NCI-H2029 (cell line): ENCODE measurements at regions not wholly inside any gene's neighbourhood (a gene's known extent, or its start where the extent isn't known, plus 50 kb on each side); places are given as distances from the start of the nearest gene placed in this dataset.

ENCODE experiments used
- DNase-seq: peaks from one replicate; lab custom pipeline; 2025; lab: John Stamatoyannopoulos, UW

DNA sequence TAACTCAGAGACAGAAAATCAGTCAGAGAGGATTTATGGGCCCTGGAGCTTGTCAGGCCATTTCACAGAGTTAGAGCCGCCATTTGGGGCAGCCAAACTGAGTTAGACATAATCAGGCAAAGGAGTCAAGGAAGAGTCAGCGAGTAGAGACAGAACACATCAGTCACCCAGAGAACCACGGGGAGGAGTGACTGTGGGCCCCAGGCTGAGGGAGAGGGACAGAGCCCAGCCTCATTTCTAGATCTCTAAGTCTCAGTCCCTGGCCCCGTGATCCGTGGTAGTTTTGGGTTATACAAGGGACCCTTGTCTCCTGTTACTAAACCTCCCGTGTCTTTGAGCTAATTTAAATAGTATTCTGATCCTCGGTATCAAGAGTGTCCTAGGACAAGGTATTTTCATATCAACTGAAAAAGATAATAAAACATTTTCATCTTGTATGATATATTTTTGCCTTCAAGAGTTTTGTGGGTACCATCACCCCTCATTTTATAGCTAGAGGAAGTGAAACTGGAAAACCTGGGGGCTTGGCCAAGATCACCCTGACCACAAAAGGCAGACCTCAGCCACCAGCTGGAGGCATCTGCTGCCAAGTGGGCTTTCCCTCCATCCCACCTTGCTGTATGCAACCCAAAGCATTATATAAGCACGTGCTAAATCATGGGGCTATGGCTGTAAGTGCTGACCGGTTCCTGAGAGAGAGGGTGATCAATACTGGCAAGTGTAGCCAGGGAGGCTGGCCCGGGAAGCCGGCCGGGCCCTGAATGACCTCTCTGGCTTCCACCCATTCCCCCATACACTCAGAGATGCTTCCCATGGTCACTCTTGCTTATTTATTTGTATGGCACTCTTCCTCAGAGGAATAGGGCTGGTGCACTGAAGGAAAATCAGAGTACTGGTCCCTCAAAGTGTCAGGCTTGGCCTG, 204.1 kb downstream of the BCOR start:
- DNase-seq = no peak

DNA sequence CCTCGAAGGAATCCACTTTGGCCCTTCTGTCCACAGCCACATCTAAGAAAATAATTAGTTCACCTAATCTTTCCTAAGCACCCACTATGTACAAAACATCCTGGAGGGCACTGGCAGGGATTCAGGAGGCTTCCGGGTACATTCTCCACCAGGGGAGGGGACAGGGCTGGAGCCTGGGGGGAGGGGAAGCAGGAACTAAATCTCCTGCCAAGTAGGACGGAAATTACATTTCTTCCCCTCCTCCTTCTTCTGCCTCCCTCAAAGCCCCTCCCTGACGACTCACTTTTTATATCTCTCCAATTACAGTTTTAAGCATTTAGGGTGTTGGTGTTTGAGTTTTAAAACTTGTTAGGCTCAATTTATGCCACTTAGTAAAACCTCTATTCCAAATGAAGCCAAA, 203.1 kb downstream of the BCOR start:
- DNase-seq = peak; percentile 27

DNA sequence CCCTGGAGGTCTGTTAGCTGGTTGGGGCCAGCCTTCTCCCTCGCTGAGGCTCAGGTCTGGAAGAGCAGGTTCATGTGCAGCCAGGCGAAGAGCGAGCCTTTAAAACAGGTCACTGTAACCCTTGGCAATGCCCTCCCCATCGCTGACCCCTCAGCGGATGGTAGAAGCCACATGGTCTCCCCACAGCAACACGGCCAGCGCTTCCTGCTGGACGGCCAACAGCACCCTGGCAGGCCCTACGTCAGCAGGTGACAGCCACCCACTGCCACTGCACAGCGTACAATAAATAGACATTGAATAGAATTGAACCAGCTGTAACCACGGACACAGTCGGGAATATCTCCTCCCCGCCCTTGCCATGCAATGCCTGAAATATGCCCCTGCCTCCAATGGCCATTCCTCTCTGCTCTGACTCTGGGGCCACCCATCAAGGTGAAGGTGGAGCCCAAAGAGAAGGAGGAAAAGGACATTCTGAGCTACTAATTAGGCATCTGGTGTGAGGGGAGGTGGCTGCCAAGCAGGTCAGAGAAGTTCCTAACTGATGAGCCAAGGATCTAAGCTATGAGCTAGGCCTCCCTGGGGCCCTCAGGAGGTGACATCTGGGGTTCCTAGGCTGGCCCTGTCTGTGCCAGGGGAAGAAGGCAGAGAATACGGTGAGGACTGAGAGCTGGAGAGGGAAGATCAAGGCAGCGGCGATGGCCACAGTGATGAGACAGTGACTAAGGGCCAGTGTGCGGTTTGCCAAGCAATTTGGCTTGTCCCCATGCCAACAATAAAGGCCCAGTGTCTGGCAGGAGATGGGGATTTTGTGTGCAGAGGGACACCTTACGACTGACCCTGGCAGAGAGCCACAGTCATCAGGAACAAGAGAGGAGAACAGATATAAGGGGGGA, 202.3 kb downstream of the BCOR start:
- peak; percentile 69 for DNase-seq

DNA sequence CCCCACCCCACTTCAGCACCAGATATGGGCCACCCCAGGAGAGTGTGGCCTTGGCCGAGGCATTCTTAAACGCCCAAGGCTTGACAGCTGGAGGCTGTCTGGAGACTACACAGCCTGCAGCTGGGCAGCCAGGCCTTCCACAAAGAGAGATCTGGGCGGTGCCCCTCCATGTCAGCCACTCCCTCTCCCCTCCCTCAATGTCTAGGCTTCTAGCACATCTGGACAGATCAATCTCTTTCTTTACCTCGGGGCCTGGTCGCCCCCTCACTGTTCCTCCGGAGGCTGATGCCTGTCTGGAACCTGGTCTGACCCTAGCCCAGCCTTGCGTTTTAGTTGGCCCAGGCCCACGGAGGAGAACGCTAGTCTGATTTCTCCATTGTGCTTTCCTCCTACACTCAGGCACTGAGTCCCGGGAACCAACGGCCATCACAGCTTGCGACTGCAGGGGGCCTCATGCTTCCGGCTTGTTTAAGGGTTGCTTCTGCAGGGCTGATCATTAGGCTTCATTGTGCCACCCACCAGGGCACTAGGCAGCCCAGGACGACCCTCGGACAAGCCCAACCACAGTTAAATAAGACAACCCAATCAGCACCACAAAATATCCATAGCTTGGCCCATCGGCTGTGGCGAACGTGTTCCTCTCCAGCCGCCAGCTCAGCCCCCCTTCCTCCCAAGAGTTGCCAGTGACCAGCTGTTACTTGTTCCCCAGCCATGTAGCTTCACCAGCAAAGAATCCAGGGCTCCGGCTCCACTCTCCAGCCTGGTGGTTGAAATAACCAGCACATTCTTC, 200.6 kb downstream of the BCOR start:
- no peak for DNase-seq

DNA sequence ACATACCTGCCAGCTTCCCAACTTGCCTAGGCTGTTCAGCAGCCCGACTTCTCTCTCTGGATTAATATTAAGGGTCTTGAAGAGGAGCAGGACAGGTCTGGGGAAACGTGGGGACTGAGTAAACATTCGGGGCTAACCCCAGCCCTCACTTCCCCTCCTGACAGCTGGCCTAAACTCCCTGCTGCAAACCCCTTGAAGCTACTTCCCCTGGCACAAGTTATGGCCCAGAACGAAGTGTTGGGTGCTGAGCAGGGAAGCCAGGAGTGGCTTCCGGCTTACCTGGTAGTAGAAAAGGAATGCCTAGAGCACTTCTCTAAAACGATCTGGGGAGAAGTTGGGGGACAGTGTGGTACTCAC, 200.0 kb downstream of the BCOR start:
- no peak for DNase-seq

DNA sequence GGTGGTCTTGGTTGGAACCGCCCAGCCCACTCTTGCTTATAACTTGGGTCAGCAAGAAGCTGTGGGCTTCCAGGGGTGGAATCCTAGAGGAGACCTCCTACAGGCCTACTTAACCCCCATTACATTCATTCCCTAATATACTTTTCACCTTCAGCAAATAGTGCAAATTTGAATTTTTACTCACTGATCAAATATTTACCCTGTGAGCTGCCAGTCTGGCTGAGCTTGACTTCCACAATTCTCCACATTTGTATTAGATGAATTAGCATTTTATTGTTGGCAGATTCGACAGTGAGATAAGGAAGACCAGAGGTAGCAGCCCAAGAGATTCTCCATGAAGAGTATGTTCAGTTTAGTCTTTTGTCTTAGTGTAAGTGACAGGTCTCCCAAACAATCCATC, 199.6 kb downstream of the BCOR start:
- no peak for DNase-seq

DNA sequence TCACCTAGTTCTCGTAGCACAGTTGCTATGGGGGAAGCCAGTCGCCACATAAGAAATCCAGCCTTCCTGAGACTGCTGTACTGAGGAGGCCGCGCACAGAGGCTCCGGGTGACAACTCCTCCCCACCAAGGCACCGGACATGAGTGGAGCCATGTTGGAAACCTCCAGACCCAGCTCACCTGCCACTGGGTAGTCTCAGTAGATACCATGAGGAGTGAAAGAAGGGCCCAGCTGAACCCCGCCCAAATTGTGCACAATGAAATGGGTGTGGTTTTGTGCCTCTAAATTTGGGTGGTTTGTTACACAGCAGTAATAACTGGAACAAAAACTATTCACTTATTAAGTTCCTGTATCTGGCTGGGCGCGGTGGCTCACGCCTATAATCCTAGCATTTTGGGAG, 198.7 kb downstream of the BCOR start:
- no peak for DNase-seq

DNA sequence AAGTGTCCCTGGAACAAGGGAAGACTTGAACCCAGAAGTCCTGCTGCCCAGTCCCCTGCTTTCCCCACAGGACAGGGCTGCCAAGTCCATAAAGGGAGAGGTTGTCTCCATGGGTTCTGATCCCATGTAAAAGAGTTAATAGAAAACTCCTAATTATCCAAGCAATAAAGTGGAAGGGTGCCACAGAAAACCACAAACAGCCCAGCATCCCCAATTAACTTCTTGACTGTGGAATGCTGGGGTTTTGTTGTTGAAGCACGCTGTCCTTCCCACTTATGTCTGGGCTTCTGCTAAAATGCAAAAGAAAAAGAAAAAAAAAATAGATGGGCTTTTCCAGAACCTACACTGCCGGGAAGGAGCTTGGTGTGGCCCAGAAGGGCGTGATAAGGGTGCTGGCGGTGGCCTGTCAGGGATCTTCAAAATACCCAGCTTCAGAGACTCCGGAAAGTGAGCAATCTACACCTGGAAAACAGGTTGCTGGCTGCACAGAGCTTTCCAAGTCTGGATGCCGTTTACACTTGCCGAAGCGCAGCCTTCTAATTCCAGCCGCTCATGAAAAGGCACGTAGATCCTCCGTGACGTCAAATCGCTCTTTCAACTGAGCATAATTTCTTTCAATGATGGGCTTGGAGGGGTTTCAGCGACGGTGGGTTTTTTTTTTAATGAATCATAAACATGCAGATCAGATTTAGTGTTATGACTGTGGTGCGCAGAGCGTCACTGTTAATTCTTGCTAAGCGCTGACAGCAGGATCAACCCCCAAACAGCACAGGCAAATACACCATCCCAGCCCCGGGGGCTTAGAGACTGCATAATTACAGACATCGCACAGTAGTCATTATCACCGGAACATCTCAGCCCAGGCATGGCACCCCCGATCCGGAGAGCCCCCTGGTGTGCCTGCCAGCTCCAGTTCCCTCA, 197.6 kb downstream of the BCOR start:
- no peak for DNase-seq

DNA sequence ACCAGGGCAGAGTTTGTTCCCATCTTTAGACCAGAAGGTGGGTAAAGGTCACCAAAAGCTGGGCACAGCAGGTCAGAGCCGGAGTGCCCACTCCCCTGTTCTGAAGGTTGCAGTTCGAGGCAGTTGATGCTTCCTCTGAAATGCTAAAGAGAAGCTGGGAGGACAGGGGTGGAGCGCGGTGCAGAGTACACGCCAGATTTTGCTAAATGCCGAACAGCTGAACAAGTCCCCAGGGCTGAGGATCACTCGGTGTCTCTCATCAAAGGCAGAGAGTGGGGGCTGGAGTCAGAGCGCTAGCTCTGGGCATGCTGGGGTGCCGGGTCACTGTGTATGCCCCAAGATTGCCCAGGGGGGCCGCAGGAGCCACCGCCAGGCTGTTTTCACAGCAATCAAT, 197.0 kb downstream of the BCOR start:
- DNase-seq = no peak

DNA sequence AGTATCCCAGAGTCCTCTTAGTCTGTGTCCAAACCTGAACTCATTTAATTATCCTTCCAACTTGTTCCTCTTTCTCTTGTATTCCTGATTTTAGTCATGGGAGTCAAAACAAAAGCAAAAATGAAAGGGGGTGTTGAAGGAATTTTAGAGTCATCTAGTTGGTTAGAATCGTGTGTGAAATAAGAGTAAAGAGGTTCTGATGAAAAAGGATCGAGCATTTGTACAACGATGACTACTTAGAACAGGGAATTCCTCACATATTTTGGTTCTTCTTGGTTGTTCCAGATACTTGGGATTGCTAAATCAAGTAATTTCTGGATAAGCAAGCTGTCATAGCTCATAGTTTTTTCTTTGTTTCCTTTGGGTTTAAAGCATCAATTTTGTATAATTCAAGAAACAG, 194.4 kb downstream of the BCOR start:
- DNase-seq = no peak

DNA sequence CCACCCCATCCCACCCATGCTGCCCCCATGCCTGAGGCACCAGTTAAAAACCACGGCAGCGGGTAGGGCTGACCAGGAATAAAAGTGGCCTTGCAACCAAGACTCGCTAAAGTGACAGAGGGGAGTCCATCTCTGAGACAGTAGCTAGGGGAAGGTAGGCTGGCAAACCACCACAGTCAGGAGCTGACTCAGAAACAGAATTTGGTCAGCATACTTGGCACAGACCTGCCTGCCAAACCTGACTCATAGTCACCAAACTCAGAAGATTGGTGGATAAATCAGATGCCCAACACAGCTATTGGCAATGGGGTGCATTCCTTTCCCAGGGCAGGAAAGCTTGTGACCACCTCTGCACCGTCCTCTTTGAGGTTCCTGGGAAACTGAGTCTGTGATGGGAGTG, 193.8 kb downstream of the BCOR start:
- DNase-seq = no peak

DNA sequence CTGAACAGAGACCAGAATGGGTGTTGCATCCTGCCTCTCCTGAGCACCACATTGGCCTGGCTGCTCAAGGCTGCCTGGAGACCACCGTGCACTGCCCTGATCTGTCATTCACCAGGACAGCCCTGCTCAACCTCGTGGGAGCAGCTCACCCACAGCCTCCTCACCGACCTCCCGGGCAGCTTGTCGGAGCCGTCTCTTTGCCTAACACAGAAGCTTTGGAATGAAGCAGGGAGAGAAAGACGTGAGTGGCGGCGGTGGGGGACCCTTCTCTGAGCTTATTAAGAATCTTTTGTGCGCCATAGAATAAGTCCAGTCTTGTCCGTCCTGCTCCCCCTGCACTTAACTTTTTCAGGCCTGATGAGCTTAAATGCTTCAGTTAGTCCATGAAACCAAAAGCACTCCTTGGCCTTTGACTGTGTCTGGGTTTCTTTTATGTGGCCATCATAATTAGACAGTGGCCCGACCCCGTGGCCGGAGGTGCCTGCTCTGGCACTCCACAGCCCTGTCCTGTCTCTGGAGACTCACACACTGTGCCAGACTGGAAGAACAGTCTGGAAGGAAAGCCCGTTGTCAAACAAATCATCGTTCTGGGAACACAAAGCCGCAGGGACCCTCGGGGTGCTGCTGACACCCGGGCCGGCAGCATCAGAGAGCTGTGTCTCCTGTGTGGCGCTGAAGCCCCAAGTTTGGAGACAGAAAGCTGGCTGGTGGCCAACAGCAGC, 192.8 kb downstream of the BCOR start:
- DNase-seq = no peak

DNA sequence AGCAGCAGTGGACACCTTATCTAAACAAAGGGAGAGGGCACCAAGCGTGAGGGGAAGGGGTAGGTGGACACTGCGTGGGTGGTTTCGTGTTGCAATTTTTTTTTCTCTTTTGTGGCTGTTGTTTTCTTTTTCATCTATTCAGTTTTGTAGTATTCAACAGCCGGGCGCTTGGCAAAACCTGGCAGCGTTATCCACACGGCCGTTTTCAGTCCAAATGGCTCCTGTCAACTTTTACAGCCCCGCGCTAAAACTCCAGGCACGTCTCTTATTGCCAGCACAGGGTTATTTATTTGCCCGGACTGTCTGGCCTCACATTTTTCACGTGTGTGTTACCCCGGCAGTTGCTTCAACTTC, 192.2 kb downstream of the BCOR start:
- DNase-seq = no peak

DNA sequence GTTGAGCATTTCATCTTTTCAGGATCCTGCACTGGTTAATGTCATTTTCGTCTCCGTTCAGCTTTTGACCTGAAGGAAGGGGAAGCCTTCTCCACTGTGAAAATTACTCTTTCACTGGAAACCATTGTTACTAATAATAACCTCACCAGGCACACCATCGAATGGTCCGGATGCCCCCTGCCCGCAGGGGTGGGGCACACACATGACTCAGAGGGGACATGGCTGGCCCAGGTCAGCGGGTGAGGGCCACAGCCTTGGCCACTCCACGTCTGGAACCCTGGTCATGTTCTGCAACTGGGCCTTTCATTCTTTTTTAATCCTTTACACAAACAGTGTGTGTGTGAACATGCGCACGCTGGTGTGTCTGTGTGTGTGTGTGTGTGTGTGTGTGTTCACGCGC, 191.8 kb downstream of the BCOR start:
- DNase-seq = no peak

DNA sequence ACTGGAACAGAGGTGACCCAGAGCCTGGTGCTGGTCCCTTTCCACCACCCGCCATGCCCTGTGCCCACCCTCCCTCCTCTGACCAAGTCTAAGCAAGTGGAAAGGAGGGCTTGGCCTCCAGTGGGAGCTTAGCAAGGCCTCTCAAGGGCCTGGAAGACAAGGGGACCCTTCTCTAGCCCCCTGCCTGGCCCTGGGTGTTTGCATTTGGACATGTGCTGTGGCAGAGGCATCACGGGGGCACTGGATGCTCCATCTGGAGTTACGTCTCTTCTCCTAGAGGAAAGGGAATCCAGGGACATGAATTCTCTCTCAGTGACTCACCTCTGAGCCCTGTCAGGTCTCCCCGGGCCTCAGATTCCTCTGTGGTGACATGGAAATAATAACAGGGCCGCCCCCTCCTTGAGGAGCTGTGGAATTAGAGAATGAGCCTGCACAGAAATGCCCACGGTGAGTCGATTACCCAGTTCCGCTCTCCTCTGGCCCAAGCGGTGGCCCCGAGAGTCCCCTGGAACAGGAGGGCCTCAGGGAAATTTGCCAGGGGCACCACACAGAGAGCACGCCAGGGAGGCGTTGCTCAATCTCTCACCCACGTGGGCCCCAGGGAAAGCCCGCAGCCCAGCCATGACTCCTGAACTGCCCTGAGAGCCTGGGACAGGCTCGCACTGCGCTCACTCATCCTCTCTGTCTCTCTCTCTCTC, 189.6 kb downstream of the BCOR start:
- no peak for DNase-seq

DNA sequence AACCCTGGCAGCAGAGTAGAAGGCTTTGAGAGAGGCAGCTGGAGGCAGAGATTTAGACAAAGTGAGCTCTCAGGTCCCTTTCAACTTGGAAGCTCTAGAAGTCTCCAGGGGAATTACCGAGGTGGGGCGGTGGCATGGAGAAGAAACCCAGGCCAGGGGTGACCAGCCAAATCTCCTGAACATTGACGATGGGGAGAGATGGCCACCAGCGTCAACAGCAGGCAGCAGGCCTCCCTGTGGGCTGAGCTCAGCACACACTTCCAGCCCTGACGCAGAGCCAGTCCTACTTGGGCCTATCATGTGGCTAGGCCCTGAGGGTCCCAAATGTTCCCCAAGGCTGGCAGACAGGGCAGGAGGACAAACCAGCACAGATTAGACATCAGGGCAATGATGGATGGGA, 187.8 kb downstream of the BCOR start:
- no peak for DNase-seq

DNA sequence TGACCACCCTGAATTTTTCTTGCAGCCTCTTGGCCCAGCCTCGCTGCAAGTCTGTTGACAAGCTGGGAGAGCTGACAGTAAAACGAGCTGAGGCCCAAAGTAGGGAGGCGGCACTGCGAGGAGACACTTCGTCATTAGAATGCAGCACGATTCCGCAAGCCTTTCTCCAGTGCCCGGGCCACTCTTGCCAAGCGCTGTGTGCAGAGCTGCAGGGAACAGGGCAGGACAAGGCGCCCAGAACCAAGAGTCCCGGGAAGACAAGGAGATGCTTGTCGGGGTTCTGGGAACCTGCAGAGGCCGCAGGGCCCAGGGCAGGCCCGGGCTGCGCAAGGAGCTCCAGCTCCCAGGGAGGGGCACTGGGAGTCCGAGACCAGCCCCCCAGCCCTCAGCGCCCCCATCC, 187.1 kb downstream of the BCOR start:
- DNase-seq = no peak

DNA sequence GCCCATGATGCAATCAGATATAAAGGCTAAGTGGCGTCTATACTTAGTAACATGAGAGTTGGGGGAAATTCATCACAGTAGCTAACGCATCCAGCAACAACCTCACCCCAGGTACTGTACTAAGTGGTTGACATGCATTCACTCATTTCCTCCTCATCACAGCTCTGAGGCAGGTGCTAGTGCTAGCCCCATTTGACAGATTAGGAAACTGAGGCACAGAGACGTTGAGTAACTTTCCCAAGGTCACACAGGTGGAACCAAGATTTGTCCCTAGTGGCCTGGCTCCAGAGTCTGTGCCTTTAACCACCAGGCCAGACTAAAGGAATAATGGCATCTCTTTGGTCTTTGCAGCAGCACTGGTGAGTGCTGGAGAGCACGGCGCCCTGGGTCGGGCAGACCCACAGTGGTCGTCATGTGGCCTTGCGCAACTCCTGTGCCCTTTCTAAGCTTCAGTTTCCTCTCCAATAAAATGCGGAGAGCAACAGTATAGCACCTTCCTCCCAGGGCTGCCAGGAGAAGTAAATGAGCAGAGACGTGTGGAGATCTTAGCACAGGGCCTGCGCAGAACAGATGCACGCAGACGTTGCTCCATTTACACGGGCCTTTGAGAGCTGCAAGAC, 186.4 kb downstream of the BCOR start:
- DNase-seq = no peak

DNA sequence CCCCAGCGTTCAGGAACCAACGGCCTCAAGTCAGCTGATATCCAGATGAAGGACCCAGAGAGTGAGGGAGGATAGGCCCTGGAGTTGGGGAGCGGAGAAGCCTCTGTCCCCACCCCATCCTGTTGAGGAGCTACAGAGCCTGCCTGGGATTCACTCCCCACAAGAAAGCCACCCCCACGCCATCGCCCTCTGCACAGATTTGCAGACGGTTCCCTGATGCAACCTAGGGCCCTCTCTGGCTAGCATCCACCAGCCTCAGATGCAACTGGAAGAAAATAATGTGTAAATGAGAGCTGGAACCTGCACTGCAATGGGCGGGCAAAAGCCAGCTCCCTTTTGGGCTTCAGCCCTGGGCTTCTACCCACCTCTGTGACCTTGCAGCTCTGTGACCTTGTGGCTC, 185.6 kb downstream of the BCOR start:
- no peak for DNase-seq

DNA sequence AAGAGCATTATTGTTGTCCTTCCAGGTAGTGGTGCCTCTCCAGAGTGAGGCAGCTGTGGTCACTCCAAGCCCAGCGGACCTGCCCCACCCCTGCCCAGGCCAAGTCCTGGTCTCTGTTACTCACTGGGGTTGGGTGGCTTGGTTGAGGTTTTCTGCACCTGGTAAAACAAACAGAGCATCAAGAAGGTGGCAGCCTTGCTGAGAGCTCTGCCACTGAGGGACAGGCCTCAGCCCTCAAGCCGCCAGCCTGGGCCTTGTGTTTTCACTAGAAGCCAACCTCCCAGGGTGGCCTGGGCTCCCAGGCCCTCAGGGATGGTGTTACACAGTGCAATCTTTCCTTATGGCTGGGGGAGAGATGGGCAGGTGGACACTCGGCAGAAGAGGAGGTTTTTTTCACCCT, 182.7 kb downstream of the BCOR start:
- no peak for DNase-seq
